NCI-H1105 (cell line): ENCODE measurements at regions not wholly inside any gene's neighbourhood (a gene's known extent, or its start where the extent isn't known, plus 50 kb on each side); places are given as distances from the start of the nearest gene placed in this dataset.
A peak's percentile ranks its signal among the peaks of the same experiment; 100 is the strongest.
"Not testable (repeated sequence)": the region's sequence is repeated elsewhere in the genome, so short reads cannot be mapped to it uniquely, and the experiment has no call there.

Experiments used
- DNase-seq: peaks from one replicate; lab custom pipeline; 2025; lab: John Stamatoyannopoulos, UW

DNA sequence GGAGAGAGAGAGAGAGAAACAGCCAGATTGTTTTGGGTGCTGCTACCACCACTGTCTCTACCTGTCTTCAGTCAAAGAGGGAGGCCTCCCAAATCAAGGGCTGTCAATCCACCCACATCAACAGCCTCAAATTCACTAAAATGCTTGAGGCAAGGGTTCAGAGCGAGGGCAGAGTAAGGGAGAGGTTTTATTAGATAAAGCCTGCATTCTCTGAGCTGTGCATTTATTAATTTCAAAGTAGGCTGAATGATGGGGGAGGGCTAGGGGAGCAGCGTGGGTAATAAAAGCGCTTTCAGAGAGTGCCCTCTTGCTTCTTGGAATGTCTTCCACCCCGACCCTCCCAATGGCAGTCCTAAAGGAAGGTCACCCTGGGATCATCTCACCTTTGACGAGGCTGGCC lies 636.5 kb upstream of the TBX3 start:
- DNase-seq, result no peak

DNA sequence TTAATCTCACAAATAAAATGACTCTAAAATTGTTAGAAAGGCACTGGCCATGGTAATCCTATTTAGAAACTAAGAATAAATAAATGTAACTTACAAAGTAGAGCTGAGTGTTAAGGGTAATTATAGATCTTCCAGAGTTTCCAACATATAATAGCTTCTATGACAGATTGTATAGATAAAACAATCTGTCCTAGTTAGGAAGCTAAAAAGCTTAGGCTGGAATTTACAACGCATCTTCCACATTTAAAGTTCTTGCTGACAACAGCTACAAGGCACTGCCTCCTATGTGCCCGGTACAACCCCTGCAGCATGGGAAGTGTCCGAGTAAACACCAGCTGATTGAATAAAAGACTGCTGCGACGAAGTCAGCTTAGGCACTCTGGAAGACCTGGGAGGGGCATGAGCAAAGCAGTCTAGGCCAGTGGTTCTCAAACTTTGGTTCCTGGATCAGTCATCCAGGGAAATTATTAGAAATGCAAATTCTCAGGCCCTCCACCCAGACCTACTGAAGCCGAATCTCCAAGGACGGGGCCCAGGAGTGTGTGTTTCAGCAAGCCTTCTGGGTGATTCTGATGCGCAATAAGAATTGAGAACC lies 635.6 kb upstream of the TBX3 start:
- DNase-seq, result no peak

- no peak for DNase-seq
These were observed 630.0 kb upstream of the TBX3 start for GRCh38 chr12:115313929-115314328.

- DNase-seq, result peak; percentile 73
These were observed 628.9 kb upstream of the TBX3 start for GRCh38 chr12:115312901-115313300.

GRCh38 chr12:115311875-115312274 lies 627.9 kb upstream of the TBX3 start:
- DNase-seq, result no peak

- no peak for DNase-seq
These were observed 624.9 kb upstream of the TBX3 start for GRCh38 chr12:115308918-115309317.

- DNase-seq, result no peak
These were observed 622.4 kb upstream of the TBX3 start for GRCh38 chr12:115306380-115306779.

GRCh38 chr12:115305867-115306266 lies 621.9 kb upstream of the TBX3 start:
- DNase-seq, result no peak

DNA sequence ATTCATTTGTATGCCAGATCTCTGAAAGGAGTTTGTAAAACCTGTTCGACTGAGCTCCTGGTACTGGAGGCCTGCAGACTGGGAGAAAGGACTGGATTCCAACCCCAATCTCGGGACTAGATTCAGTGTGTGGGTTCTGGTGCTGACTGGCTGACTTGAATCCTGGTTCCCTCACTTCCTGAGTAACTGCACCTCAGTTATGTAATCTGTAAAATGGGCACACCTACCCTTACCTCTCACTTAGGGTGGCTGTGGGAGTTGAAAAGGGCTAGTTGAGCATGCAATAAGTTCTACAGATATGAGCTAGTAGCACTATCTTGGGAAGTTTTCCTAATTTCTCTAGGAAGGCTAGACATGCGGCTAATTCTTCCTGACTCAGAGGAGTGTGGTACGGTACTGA lies 621.3 kb upstream of the TBX3 start:
- DNase-seq, result no peak

- DNase-seq, result no peak
These were observed 619.8 kb upstream of the TBX3 start for GRCh38 chr12:115303723-115304309.

GRCh38 chr12:115297445-115297844 lies 613.5 kb upstream of the TBX3 start:
- no peak for DNase-seq

DNA sequence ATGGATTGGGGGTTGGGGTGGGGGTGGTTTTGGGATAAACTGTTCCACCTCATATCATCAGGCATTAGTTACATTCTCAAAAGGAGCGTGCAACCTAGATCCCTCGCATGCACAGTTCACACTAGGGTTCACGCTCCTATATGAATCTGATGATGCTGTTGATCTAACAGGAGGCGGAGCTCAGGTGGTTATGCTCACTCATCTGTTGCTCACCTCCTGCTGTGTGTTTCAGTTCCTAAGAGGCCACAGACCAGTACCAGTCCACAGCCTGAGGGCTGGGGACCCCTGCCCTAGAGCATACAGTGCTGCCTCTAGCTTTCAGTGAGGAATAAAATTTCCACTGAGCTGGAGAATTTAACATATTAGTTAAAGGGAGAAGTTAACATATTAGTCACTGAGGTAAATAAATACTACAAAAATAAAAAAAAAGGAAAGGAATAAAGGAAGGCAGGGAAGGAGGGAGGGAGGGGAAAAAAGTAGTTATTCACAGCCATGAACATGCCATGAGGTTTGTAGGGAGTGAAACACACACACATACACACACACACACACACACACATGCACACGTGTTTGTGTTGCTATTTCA lies 612.7 kb upstream of the TBX3 start:
- no peak for DNase-seq

- no peak for DNase-seq
These were observed 611.9 kb upstream of the TBX3 start for GRCh38 chr12:115295886-115296285.

DNA sequence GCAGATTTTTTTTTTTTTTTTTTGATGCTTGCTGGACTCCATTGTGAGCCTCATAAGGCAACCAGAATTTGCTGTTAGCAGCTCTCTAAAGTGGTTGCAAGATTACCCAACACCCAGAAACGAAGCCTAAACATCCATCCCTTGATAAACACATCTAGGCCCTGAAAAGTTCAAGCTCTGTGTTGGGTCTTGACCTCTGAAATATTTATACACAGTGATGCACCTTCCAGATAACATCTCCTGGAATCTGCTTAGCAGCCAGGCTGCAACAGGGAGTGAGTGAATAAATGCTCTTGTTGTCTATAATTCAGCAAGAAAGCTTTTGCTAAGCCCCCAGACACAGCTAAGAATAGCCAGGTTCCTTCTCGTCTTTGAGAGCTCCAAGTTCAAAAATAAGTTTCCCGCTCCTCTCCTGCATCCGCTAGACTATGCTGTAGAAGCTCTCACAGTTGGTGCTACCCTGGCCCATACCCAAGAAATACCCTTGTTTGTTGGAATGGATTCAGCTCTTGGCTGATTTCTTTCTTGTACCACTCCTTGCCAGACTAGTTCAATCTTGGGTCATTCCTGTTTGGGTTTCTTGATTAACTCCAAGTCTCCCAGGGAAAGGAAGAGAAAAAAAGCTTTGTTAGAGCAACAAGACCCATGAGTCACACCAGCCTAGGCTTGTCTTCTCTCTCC lies 610.6 kb upstream of the TBX3 start:
- DNase-seq, result no peak

DNA sequence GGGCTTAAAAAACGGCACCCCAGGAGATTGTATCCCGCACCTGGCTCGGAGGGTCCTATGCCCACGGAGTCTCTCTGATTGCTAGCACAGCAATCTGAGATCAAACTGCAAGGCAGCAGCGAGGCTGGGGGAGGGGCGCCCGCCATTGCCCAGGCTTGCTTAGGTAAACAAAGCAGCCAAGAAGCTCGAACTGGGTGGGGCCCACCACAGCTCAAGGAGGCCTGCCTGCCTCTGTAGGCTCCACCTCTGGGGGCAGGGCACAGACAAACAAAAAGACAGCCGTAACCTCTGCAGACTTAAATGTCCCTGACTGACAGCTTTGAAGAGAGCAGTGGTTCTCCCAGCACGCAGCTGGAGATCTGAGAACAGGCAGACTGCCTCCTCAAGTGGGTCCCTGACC lies 601.5 kb upstream of the TBX3 start:
- not testable (repeated sequence) for DNase-seq

GRCh38 chr12:115273456-115273855 lies 589.5 kb upstream of the TBX3 start:
- DNase-seq, result no peak

GRCh38 chr12:115268451-115268850 lies 584.5 kb upstream of the TBX3 start:
- peak; percentile 26 for DNase-seq

- no peak for DNase-seq
These were observed 583.9 kb upstream of the TBX3 start for GRCh38 chr12:115267891-115268290.

GRCh38 chr12:115267464-115267863 lies 583.5 kb upstream of the TBX3 start:
- no peak for DNase-seq

GRCh38 chr12:115264605-115265004 lies 580.6 kb upstream of the TBX3 start:
- no peak for DNase-seq

DNA sequence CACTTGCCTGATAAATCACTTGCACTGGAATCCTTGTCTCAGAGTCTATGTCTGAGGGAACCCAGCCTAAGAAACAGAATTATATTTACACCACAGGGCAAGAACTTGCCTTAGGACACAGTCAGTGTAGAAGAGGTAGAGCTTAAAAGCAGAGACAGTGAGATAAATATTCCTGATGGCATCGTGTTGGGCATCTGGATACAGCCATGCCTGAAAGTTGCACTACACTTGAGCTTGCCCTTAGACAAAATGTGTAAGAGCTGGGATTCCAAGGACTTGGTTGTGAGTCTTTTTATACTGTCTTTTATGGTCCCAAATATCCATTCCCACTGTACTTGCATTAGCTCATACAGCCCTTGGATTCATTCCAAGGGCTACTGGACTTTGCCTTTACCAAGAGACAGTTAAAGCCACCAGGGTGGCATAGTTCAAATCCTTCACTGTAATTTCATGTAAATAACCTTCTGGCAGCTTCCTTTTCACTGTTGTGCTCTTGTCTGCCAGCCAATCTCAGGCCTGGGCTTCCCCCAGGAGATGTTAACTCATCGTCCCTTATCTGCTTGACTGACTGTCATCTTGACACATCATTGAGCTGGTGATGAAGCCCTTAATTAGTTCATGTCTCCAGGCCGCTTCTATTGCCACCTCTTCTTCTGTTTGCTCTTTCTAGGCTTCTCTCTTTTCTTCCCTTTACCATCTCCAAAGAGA lies 577.9 kb upstream of the TBX3 start:
- peak; percentile 8 for DNase-seq

DNA sequence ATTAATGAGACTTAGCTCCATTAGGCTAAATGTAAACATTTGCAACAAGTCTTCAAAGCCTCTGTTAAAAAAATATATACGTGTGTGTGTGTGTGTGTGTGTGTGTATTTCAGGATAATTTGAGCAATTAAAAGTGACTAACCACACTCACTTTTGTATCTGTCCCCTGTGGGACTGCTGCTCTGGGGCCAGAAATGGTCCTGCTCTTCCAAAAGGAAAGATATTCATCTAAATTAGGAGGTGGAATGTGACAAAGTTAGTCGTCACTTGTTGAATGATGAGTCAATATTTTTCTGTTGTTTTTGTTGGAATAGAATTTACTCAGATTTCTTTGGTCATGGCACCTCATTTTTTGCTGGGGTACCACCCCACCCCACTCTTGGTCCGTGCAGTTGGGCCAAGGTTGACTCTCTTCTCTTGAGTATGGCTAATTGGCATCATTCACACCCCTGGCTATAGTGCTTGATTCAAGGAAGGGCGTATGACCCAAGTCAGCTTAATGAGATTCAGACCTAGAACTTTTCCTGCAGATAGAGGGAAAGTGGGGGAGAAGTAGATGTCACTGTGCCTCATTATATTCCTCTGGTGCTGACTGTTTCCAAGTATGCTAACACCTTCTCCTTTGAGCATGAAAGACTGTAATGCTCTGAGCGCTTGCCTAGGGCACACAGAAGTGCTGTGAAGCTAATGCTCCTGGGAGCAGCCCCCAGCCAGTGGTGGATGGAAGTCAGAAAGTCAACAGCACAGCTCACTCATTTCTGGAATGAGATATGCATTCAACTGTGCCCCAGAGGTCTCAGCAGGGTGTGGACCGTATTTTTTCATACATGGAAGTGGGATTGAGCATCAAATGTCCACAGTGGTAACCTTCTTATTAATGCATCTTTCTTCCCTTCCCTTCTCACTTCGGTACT lies 577.0 kb upstream of the TBX3 start:
- no peak for DNase-seq
